HEK293T (cell line): ENCODE measurements at regions not wholly inside any gene's neighbourhood (a gene's known extent, or its start where the extent isn't known, plus 50 kb on each side); places are given as distances from the start of the nearest gene placed in this dataset.

ENCODE experiments used
- ARNT ChIP-seq: fragments of 450-650 bp; IDR thresholded peaks from 2 replicates; pipeline ENCODE4 v1.6.1; 2017; ENCODE audit warnings: mild to moderate bottlenecking
- BHLHE40 ChIP-seq: fragments of 450-650 bp; IDR thresholded peaks from 2 replicates; pipeline ENCODE4 v1.6.1; 2016; ENCODE audit warnings: mild to moderate bottlenecking, moderate library complexity, borderline replicate concordance
- ELF4 ChIP-seq: fragments of 450-650 bp; IDR thresholded peaks from 2 replicates; pipeline ENCODE4 v1.6.1; 2017; ENCODE audit warnings: antibody characterized with exemption
- FOXK2 ChIP-seq: fragments of 450-650 bp; IDR thresholded peaks from 2 replicates; pipeline ENCODE4 v1.6.1; 2016; ENCODE audit warnings: mild to moderate bottlenecking
- FOXM1 ChIP-seq: fragments of 450-650 bp; IDR thresholded peaks from 2 replicates; pipeline ENCODE4 v1.6.1; 2017; ENCODE audit warnings: mild to moderate bottlenecking, borderline replicate concordance
- HDGF ChIP-seq: fragments of 450-650 bp; IDR thresholded peaks from 2 replicates; pipeline ENCODE4 v1.6.1; 2017; ENCODE audit warnings: antibody characterized with exemption, borderline replicate concordance
- NFRKB ChIP-seq: fragments of 450-650 bp; IDR thresholded peaks from 2 replicates; pipeline ENCODE4 v1.6.1; 2016; ENCODE audit warnings: mild to moderate bottlenecking, moderate library complexity
- PKNOX1 ChIP-seq: fragments of 450-650 bp; IDR thresholded peaks from 2 replicates; pipeline ENCODE4 v1.6.1; 2016
- TARDBP ChIP-seq: fragments of 450-650 bp; IDR thresholded peaks from 2 replicates; pipeline ENCODE4 v1.6.1; 2016

GRCh38 chr10:43980313-43980712 is 331.6 kb upstream of the ZNF32 start:
- TF ChIP-seq FOXK2 (no peak), FOXM1 (no peak), BHLHE40 (no peak), ARNT (no peak), HDGF (no peak), NFRKB (no peak), PKNOX1 (no peak), ELF4 (no peak), TARDBP (no peak)
